Omental fat pad (tissue), 3 donors: ENCODE measurements at regions not wholly inside any gene's neighbourhood (a gene's known extent, or its start where the extent isn't known, plus 50 kb on each side); places are given as distances from the start of the nearest gene placed in this dataset.

Experiments used
- ATAC-seq: fragments of 150-250 bp; one replicate; pipeline ENCODE4 v1.9.1; 2016; ENCODE audit warnings: mild to moderate bottlenecking, moderate library complexity; ENCODE audit not compliant: low FRiP score
- DNase-seq: peaks from one replicate; pipeline ENCODE4 v3.0.0-alpha.2; 2019; ENCODE audit warnings: low spot score
- TF ChIP-seq, protein P1 (sequence below), 3 donors: fragments of 450-650 bp; IDR thresholded peaks; one replicate each; pipeline ENCODE4 v1.5.1; 2016 to 2017; ENCODE audit warnings: antibody characterized with exemption in 3 of 3, mild to moderate bottlenecking in 3 of 3, moderate library complexity in 2 of 3

DNA sequence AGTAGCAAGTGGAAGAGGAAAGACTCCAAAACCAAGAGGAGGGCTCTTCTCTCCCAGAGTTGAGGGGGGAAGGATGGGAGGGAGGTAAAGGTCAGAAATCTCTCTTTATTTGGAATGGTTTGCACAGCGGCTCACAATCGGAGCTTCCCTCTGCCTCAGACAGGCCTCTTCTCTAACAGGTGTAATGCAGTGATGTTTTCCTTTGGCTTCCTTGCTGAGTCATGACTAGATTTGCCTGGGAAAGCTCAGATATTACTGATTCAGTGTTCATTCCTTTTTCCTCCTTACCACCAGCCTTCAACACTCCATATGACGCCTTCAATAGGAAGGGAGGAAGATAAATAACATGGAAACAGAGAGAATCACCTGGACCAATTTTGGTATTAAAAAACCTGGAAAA is 136.6 kb downstream of the RNF152 start:
- no peak for DNase-seq
- TF ChIP-seq, protein P1, sequence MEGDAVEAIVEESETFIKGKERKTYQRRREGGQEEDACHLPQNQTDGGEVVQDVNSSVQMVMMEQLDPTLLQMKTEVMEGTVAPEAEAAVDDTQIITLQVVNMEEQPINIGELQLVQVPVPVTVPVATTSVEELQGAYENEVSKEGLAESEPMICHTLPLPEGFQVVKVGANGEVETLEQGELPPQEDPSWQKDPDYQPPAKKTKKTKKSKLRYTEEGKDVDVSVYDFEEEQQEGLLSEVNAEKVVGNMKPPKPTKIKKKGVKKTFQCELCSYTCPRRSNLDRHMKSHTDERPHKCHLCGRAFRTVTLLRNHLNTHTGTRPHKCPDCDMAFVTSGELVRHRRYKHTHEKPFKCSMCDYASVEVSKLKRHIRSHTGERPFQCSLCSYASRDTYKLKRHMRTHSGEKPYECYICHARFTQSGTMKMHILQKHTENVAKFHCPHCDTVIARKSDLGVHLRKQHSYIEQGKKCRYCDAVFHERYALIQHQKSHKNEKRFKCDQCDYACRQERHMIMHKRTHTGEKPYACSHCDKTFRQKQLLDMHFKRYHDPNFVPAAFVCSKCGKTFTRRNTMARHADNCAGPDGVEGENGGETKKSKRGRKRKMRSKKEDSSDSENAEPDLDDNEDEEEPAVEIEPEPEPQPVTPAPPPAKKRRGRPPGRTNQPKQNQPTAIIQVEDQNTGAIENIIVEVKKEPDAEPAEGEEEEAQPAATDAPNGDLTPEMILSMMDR (IDR thresholded peaks at IDR 0.05) = no peak
- ATAC-seq = no peak

DNA sequence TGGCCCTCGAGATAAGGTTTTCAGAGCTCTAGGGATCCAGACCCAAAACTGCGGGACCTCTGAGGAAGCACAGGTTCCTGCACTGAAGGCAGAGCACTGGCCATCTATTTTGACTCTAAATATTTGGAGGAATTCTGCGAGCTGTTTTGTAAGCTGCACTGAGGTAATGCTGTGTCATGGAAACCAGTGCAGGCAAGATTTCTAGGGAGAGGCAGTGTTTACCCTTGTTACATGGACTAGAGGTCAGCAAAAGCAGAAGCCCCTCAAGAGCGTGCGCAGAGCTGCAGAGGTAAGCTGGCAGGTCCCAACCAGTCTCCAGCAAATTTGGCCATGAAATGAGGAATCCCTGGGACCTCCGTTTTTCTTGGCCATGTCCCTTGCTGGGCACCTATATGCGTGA is 137.3 kb downstream of the RNF152 start:
- DNase-seq (no peak), ATAC-seq (no peak)
- TF ChIP-seq, protein P1 (IDR thresholded peaks at IDR 0.05) = no peak

DNA sequence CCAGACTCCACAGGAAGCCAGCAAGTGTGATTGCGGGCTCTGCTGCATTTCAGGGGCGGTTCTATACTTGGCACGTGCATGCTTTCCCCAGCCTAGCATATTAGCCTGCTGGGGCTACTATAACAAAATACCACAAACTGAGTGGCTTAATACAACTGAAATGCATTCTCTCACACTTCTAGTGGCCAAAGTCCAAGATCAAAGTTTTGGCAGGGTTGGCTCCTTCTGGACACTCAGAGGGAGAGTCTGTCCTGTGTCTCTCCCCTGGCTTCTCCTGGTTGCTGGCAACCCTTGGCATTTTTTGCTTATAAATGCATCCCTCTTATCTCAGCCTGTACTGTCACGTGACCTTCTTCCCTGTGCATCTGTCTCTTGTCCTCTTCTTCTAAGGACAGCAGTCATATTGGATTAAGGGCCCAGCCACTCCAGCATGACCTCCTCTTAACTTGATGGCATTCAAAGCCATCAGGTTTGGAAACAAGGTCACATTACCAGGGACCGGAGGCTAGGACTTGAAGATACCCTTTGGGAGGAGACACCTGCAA is 138.7 kb downstream of the RNF152 start:
- DNase-seq (no peak), ATAC-seq (no peak)
- TF ChIP-seq, protein P1 (IDR thresholded peaks at IDR 0.05) = no peak

DNA sequence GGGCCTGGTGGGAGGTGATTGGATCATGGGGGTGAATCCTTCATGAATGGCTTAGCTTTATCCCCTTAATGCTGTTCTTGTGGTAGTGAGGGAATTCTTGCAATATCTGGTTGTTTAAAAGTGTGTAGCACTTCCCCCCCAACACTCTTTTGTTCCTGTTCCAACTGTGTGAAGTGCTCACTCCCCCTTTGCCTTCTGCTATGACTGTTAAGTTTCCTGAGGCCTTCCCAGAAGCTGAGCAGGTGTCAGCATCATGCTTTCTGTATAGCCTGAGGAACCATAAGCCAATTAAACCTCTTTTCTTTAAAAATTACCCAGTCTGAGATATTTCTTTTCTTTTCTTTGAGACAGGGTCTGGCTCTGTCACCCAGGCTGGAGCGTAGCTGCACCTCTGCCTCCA is 139.4 kb downstream of the RNF152 start:
- no peak for DNase-seq
- no peak for ATAC-seq
- TF ChIP-seq, protein P1 (IDR thresholded peaks at IDR 0.05) = no peak

DNA sequence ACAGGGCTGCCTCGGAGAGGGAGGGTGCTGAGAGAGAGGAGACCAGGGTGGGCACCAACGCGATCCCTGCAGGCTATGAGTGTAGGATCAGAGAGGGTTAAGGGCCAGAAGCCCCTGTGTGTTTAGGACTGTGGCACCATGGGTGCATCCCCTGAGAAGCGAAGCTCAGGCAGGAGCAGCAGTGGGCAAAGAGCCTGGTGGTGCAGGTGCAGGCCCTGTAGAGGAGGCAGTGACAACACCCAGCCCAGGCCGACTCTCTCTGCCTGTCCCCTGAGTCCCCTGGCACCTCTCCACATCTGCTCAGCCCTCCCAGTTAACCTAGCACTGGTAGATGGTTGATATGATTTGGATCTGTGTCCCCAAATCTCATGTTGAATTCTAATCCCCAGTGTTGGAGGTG is 139.8 kb downstream of the RNF152 start:
- TF ChIP-seq, protein P1 (IDR thresholded peaks at IDR 0.05) = no peak
- ATAC-seq (no peak), DNase-seq (no peak)

DNA sequence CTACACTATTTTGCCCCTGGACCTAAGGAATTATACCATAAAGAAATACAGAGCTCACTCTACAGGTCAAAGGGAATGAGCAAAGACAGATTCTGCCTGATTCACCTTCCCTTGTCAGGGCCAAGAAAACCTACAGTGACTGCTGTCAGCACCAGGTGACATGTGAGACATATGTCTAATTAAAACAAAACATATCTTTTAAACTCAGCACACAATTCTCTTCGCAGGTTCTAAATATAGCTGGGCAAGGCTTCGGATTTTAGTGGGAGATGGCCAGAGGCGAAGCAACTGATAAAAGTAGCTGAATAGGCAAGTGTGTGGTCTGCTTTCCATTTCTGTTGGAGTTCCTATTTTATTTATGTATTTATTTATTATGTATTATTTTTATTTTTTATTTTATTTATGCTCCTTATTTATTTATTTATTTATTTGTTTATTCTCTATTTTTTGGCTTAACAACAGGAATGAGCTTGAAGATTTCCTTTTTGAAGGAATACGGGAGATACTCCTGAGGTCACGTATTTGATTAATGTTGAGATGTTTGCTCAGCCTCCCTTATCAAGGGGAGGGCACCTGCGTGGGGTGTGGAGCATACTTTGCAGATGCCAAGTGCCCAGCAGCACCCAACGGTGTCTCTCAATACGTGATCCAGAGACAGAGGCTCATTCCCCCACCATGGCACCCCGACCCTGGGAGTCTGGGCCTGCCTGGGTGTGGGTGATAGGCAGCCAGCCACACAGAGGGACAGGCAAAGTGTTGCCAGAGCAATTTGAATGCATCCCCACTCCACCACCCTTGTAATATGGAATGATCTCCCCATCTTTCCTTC is 141.8 kb downstream of the RNF152 start:
- ATAC-seq = no peak
- TF ChIP-seq, protein P1 (IDR thresholded peaks at IDR 0.05) = no peak
- no peak for DNase-seq

DNA sequence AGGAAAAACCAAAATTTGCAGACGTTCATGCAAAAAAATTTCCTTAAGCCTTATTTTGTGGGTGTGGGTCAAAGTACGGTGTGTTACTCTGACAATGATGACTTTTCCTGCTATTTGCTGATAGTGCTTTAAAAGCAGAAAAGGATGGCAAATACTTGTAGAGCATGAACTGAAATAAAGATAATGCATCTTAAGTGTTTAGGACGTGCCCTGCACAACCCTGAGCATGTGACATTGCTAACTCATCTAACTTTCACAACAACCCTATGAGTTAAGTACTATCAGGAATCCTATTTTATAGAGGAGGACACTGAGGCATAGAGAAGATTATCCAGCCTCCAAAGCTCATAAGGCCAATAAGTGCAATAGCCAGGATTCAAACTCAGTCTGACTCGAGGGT is 143.3 kb downstream of the RNF152 start:
- no peak for ATAC-seq

More for the DNA sequence above, 143.3 kb downstream of the RNF152 start:
- DNase-seq = no peak
- TF ChIP-seq, protein P1 (IDR thresholded peaks at IDR 0.05) = no peak
